ENCODE measurements at regions not wholly inside any gene's neighbourhood (a gene's known extent, or its start where the extent isn't known, plus 50 kb on each side); places are given as distances from the start of the nearest gene placed in this dataset.

DNA sequence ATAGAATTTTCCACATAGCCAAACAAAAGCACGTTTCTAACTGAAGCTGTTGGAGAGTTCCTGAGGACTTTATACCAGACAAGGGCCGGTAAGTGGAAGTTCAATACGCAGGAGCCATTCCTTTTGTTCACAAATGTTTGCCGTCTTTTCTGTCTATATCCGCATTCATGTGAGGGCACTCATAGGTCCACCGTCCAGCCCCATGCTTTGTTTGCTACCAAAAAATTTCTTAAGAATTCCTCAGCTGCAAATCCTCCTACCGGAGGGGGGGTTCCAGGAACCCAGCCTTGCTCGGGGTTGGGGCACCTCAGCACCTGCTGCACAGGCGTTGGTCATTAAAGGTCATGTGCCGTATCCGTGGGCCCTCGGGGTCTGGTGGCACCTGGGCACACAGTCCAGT lies 276.8 kb downstream of the SEC14L1 start:
- Histone ChIP-seq H3K9me3 (no peaks in the 10 kb centered on the region), H3K27ac (no peak overlapping the region), H3K4me3 (no peak overlapping the region), H3K36me3 (no peaks in the 10 kb centered on the region), H3K4me1 (peaks cover 19 to 31% of the 10 kb centered on the region in 2 donors), H3K27me3 (no peaks in the 10 kb centered on the region)
- DNase-seq (ENCODE audit: low spot score in 2 of 2) = no peak
- TF ChIP-seq POLR2AphosphoS5 (IDR thresholded peaks at IDR 0.05) (no peak), POLR2A (IDR thresholded peaks at IDR 0.05) (no peak)
- TF ChIP-seq, protein P1, sequence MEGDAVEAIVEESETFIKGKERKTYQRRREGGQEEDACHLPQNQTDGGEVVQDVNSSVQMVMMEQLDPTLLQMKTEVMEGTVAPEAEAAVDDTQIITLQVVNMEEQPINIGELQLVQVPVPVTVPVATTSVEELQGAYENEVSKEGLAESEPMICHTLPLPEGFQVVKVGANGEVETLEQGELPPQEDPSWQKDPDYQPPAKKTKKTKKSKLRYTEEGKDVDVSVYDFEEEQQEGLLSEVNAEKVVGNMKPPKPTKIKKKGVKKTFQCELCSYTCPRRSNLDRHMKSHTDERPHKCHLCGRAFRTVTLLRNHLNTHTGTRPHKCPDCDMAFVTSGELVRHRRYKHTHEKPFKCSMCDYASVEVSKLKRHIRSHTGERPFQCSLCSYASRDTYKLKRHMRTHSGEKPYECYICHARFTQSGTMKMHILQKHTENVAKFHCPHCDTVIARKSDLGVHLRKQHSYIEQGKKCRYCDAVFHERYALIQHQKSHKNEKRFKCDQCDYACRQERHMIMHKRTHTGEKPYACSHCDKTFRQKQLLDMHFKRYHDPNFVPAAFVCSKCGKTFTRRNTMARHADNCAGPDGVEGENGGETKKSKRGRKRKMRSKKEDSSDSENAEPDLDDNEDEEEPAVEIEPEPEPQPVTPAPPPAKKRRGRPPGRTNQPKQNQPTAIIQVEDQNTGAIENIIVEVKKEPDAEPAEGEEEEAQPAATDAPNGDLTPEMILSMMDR (IDR thresholded peaks at IDR 0.05) = no peak
- intact Hi-C loops (cut with DNase I; ENCODE audit: low total_unique reads) = loop anchor here (2.0 kb wide), 1 partner anchor 45 kb away; no protein-coding TSS in a partner anchor

DNA sequence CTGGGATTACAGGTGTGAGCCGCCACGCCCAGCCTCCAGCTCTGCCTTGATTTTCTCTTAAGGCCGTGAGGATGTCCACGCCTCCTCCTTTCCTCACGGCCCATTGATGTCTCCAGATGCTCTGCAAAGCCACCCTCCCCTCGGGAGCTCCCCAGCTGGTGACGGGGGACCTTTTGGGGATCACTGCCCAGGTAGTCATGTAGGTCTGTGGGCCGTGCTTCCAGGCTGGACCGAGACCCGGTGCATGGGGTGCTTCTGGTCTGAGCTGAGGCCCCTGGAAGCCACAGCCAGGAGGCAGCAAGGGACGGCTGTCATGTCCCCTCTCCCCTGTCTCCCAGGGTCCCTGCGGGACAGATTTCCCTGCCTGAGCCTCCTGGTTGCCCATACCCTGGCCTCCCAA lies 277.8 kb downstream of the SEC14L1 start:
- TF ChIP-seq POLR2A (IDR thresholded peaks at IDR 0.05) (no peak), POLR2AphosphoS5 (IDR thresholded peaks at IDR 0.05) (no peak)
- TF ChIP-seq, protein P1 (IDR thresholded peaks at IDR 0.05) = no peak
- peaks cover 30 to 42% of the 10 kb centered on the region in 2 donors for H3K4me1 ChIP-seq
- intact Hi-C loops (cut with DNase I; ENCODE audit: low total_unique reads) = no loop called here

DNA sequence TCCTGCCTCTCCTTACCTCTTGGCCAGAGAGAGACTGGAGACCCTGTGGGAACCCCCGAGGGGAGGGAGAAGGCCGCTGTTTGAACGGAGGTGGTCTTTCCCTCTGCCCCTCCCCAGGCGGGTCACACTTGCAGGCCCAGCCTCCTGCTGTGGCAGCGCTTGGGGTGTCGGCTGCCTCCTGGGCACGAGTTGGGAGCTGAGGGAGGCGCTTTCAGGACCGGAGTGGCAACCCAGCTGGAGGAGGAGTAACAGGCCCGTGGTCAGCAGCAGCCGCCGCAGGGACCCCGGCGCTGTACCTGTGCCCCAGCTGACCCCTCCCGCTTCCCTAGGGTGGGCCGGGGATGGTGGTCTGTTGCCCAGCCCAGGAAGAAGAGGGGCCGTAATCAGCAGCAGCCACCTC lies 278.3 kb downstream of the SEC14L1 start:
- Histone ChIP-seq H3K9me3 (no peaks in the 10 kb centered on the region), H3K27ac (peak overlapping the region; percentile 94 to 96), H3K4me1 (peaks cover 34 to 46% of the 10 kb centered on the region in 2 donors), H3K4me3 (no peak overlapping the region), H3K36me3 (no peaks in the 10 kb centered on the region), H3K27me3 (no peaks in the 10 kb centered on the region)
- no peak for DNase-seq (ENCODE audit: low spot score in 2 of 2)
- intact Hi-C loops (cut with DNase I; ENCODE audit: low total_unique reads) = no loop called here
- no peak for TF ChIP-seq POLR2A (IDR thresholded peaks at IDR 0.05)
- TF ChIP-seq, protein P1 (IDR thresholded peaks at IDR 0.05) = no peak
- no peak for TF ChIP-seq POLR2AphosphoS5 (IDR thresholded peaks at IDR 0.05)

More for the DNA sequence above, 277.8 kb downstream of the SEC14L1 start:
- Histone ChIP-seq H3K27ac (peak overlapping the region; percentile 3 to 94), H3K4me3 (no peak overlapping the region), H3K27me3 (no peaks in the 10 kb centered on the region), H3K9me3 (no peaks in the 10 kb centered on the region), H3K36me3 (no peaks in the 10 kb centered on the region)
- DNase-seq (ENCODE audit: low spot score in 2 of 2) = no peak

DNA sequence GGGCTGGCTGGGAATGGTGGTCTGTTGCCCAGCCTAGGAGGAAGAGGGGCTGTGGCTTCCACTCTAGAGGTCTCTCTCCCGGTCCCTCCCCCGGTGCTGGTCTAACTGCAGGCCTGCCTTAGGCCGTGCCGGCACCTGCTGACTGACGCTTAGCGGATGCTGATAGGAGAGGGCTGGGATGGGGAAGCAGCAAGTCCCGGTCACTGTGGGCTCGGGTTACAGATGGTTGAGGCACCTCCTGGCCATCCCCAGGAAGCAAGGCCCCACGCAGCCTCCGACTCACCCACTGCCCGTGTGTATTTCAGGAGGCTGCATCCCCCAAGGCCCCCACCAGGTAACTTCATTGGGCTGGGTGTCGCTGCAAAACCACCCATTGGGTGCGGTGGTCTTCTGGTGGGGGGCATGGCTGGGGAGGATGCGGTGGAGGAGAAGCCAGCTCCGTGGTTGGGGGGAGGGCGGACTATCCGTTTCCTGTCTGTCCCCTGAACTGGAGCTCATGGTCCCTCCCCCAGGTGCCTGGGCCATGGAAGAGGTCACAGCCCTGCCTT lies 278.9 kb downstream of the SEC14L1 start:
- no peak for DNase-seq (ENCODE audit: low spot score in 2 of 2)
- Histone ChIP-seq H3K27me3 (no peaks in the 10 kb centered on the region), H3K9me3 (no peaks in the 10 kb centered on the region), H3K4me1 (peaks cover 40 to 50% of the 10 kb centered on the region in 2 donors), H3K27ac (peak overlapping the region; percentile 94 to 96), H3K4me3 (no peak overlapping the region), H3K36me3 (no peaks in the 10 kb centered on the region)
- intact Hi-C loops (cut with DNase I; ENCODE audit: low total_unique reads) = loop anchor here (10.0 kb wide), 1 partner anchor 95 kb away; no protein-coding TSS in a partner anchor
- TF ChIP-seq POLR2A (IDR thresholded peaks at IDR 0.05) (no peak), POLR2AphosphoS5 (IDR thresholded peaks at IDR 0.05) (no peak)
- TF ChIP-seq, protein P1 (IDR thresholded peaks at IDR 0.05) = no peak

DNA sequence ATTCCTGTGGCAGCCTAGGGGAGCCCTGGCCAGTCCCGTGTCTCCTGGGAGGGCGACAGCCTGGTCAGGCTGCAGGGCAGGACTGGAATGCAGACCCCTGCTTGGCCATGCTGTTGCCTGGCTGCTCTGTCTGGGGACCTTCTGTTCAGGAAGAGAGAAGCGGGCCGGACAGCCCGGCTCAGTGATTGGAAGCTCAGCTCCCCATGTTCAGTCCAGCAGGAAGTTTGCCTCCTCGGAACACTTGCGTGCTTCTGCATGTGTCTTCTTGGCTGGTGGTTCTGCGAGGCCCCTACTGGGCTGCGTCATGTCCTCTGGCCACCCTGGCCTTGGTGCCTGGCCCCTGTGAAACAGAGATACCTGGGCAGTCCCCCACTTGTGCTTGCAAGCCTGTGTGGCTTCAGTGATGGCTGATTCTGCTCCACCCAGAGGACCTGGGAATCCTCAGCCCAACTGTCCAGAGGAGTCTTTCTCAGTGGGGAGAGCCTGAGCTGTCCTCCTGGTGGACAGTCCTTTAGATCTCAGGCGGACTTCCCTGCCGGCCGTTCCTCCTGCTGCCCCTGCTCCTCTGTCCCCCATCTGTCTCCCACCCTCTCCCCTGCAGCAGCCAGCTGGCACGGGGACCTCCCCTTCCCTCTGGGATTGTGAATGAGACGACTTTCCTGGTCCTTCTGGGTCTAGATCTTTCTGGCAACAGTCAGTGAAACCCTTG lies 279.5 kb downstream of the SEC14L1 start:
- H3K27ac ChIP-seq = peak overlapping the region; percentile 94 to 96
- H3K36me3 ChIP-seq = no peaks in the 10 kb centered on the region
- TF ChIP-seq, protein P1 (IDR thresholded peaks at IDR 0.05) = no peak
- TF ChIP-seq POLR2AphosphoS5 (IDR thresholded peaks at IDR 0.05) (no peak), POLR2A (IDR thresholded peaks at IDR 0.05) (no peak)
- no peak for DNase-seq (ENCODE audit: low spot score in 2 of 2)
- no peak overlapping the region for H3K4me3 ChIP-seq
- H3K9me3 ChIP-seq = no peaks in the 10 kb centered on the region
- H3K4me1 ChIP-seq = peaks cover 46 to 51% of the 10 kb centered on the region in 2 donors
- no peaks in the 10 kb centered on the region for H3K27me3 ChIP-seq
- intact Hi-C loops (cut with DNase I; ENCODE audit: low total_unique reads) = loop anchor here (10.0 kb wide), 1 partner anchor 95 kb away; no protein-coding TSS in a partner anchor

All from breast epithelium (tissue), 4 donors.